Hepatocyte (in vitro differentiated cells): ENCODE measurements at regions not wholly inside any gene's neighbourhood (a gene's known extent, or its start where the extent isn't known, plus 50 kb on each side); places are given as distances from the start of the nearest gene placed in this dataset.

Experiments
- CTCF ChIP-seq: fragments of 200-600 bp; sonication (generic); IDR thresholded peaks from 2 replicates; pipeline ENCODE4 v1.5.1; 2016; ENCODE audit warnings: antibody characterized with exemption, mild to moderate bottlenecking; ENCODE audit not compliant: poor library complexity
- EZH2 ChIP-seq: fragments of 200-600 bp; sonication (generic); IDR thresholded peaks from 2 replicates; pipeline ENCODE4 v1.6.1; 2016; ENCODE audit warnings: antibody characterized with exemption, mild to moderate bottlenecking, borderline replicate concordance
- EZH2phosphoT487 ChIP-seq: fragments of 200-600 bp; sonication (generic); IDR thresholded peaks from one replicate; pipeline ENCODE4 v1.6.1; 2018; ENCODE audit warnings: antibody characterized with exemption, mild to moderate bottlenecking, low read depth, moderate library complexity; ENCODE audit not compliant: unreplicated experiment, severe bottlenecking

GRCh38 chr5:75916144-75916543 is 167.0 kb upstream of the SV2C start:
- TF ChIP-seq EZH2 (no peak), CTCF (no peak), EZH2phosphoT487 (no peak)
